Mesendoderm (in vitro differentiated cells): ENCODE measurements at regions not wholly inside any gene's neighbourhood (a gene's known extent, or its start where the extent isn't known, plus 50 kb on each side); places are given as distances from the start of the nearest gene placed in this dataset.
A peak's percentile ranks its signal among the peaks of the same experiment; 100 is the strongest.

ENCODE experiments used
- DNase-seq: peaks from one replicate; pipeline ENCODE4 v3.0.0; 2013
- H2AK5ac ChIP-seq: 2 replicates; pipeline ENCODE4 v1.6.1; 2013; ENCODE audit warnings: low read length, inconsistent platforms
- H2BK120ac ChIP-seq: 2 replicates; pipeline ENCODE4 v1.6.1; 2013; ENCODE audit warnings: low read depth, mild to moderate bottlenecking, low read length, moderate library complexity, mixed read lengths
- H2BK15ac ChIP-seq: replicated peaks from 2 replicates; pipeline ENCODE4 v1.6.1; 2013; ENCODE audit warnings: low read depth, mild to moderate bottlenecking, moderate library complexity
- H2BK5ac ChIP-seq: 2 replicates; pipeline ENCODE4 v1.6.1; 2013; ENCODE audit warnings: low read length, inconsistent platforms
- H3K18ac ChIP-seq: 2 replicates; pipeline ENCODE4 v1.6.1; 2013; ENCODE audit warnings: mild to moderate bottlenecking, low read length, mixed read lengths
- H3K23ac ChIP-seq: one replicate; pipeline ENCODE4 v1.6.1; 2013; ENCODE audit warnings: low read length
- H3K27ac ChIP-seq: 2 replicates; pipeline ENCODE4 v1.5.1; 2013; ENCODE audit warnings: low read depth, mild to moderate bottlenecking, inconsistent platforms, low read length, moderate library complexity
- H3K27me3 ChIP-seq: 2 replicates; pipeline ENCODE4 v1.6.1; 2013; ENCODE audit warnings: low read length, control low read depth, mild to moderate bottlenecking, inconsistent platforms; ENCODE audit not compliant: insufficient read depth, poor library complexity
- H3K36me3 ChIP-seq: 2 replicates; pipeline ENCODE4 v1.6.1; 2013; ENCODE audit warnings: low read length, inconsistent platforms; ENCODE audit not compliant: control insufficient read depth, insufficient read depth
- H3K4ac ChIP-seq: one replicate; pipeline ENCODE4 v1.6.1; 2013; ENCODE audit warnings: low read depth, mild to moderate bottlenecking, low read length, moderate library complexity
- H3K4me1 ChIP-seq: 2 replicates; pipeline ENCODE4 v1.6.1; 2013; ENCODE audit warnings: low read depth, low read length, inconsistent platforms; ENCODE audit not compliant: control insufficient read depth
- H3K4me2 ChIP-seq: 2 replicates; pipeline ENCODE4 v1.6.1; 2013; ENCODE audit warnings: low read length
- H3K4me3 ChIP-seq: 2 replicates; pipeline ENCODE4 v1.5.1; 2013; ENCODE audit warnings: mild to moderate bottlenecking, low read length
- H3K56ac ChIP-seq: one replicate; pipeline ENCODE4 v1.6.1; 2013; ENCODE audit warnings: low read length
- H3K79me1 ChIP-seq: 2 replicates; pipeline ENCODE4 v1.6.1; 2013; ENCODE audit warnings: low read length, inconsistent platforms
- H3K79me2 ChIP-seq: 2 replicates; pipeline ENCODE4 v1.6.1; 2013; ENCODE audit warnings: mild to moderate bottlenecking, low read length; ENCODE audit not compliant: control insufficient read depth, insufficient read depth
- H3K9ac ChIP-seq: 2 replicates; pipeline ENCODE4 v1.6.1; 2013; ENCODE audit warnings: low read length, inconsistent platforms
- H4K5ac ChIP-seq: one replicate; pipeline ENCODE4 v1.6.1; 2013; ENCODE audit warnings: low read length
- H4K8ac ChIP-seq: one replicate; pipeline ENCODE4 v1.6.1; 2013; ENCODE audit warnings: low read depth, mild to moderate bottlenecking, control low read depth, low read length, moderate library complexity
- WGBS: extraction: QIAGEN DNeasy Blood & Tissue Kit; methylation state at CpG from one replicate; pipeline ENCODE4 v1.1.7; 2013; ENCODE audit warnings: low lambda C conversion rate, missing lambda C conversion rate; ENCODE audit not compliant: insufficient coverage; ENCODE audit errors: extremely low coverage; 5-methylcytosine and 5-hydroxymethylcytosine counted together

DNA sequence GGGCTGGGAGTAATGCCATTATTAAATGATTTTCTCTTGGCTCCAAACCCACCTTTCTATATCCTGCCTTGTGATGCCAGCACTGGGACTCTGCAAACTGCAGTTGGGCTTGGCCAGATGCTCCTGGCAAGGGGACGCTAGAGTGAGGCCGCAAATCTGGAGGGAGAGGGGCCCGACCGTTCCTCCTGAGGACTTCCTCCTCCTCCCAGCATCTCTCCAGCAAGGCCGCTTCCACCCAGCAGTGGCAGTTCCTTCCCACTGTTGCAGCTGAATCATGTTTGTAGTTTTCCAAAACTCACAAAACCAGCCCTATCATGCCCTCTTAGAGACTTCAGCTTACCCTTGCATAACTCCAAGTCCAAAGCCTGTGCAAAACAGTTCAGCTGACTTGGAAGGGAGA is 244.4 kb downstream of the FOXA2 start:
- Histone ChIP-seq H3K56ac (no peak overlapping the region), H3K4me2 (no peak overlapping the region), H3K4ac (no peak overlapping the region), H4K8ac (no peak overlapping the region), H3K4me3 (no peak overlapping the region), H3K79me1 (no peaks in the 10 kb centered on the region), H2BK120ac (no peak overlapping the region), H3K27ac (no peak overlapping the region), H3K23ac (no peak overlapping the region), H4K5ac (no peak overlapping the region), H2BK15ac (no peak overlapping the region), H3K9ac (no peak overlapping the region), H3K79me2 (no peaks in the 10 kb centered on the region), H2AK5ac (no peak overlapping the region), H3K18ac (no peak overlapping the region), H3K36me3 (no peaks in the 10 kb centered on the region), H3K4me1 (no peaks in the 10 kb centered on the region), H3K27me3 (no peaks in the 10 kb centered on the region), H2BK5ac (no peak overlapping the region)
- no peak for DNase-seq
- WGBS, result no CpG with 5 or more reads among the region's 5 CpGs

DNA sequence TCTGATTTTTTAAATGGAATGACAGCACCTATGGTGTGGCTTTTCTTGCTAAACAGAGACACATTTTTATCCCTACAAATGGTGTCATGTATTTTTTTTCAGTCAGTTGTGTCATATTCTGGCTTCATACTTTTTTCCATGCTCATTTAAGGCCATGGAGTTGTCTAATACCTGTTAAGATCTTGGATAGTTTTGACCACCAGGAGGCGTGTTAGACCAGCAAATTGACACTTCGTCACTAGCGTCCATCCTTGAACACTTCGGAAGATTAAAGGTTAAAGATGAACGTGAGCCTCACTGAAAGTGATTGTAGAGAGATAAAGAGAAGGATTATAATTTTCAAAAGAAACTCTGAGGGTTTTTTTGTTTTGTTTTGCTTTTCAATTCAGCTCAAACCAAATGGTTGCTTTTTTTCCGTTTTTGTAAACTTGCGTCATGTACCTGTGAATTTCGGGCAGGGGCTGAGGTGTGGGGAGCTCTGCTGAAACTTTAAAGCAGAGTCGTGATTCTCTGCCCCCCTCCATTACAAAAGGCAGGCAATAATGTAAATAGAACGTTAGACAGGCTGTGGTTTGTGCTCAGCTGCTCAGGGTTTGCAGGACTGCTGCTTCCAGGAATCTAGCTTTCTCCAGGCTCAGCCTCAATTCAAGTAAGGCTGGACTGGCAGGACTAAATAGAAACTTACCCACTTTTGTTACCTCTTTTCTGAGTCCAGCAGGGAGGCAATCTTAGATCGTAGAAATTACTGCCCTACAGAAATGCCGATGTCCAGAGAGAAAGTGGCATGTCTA is 245.1 kb downstream of the FOXA2 start:
- no peaks in the 10 kb centered on the region for H3K79me2 ChIP-seq
- H3K4me3 ChIP-seq, result no peak overlapping the region
- H3K27ac ChIP-seq, result no peak overlapping the region
- H3K4me1 ChIP-seq, result no peaks in the 10 kb centered on the region
- no peak overlapping the region for H2AK5ac ChIP-seq
- H2BK5ac ChIP-seq, result no peak overlapping the region
- H3K79me1 ChIP-seq, result no peaks in the 10 kb centered on the region
- no CpG with 5 or more reads among the region's 12 CpGs for WGBS
- no peak overlapping the region for H4K8ac ChIP-seq
- H3K4me2 ChIP-seq, result no peak overlapping the region
- DNase-seq, result peak; percentile 68
- no peak overlapping the region for H3K23ac ChIP-seq
- no peaks in the 10 kb centered on the region for H3K27me3 ChIP-seq
- no peak overlapping the region for H3K18ac ChIP-seq
- no peak overlapping the region for H3K4ac ChIP-seq
- H3K9ac ChIP-seq, result no peak overlapping the region
- no peak overlapping the region for H2BK15ac ChIP-seq
- H2BK120ac ChIP-seq, result no peak overlapping the region
- H3K36me3 ChIP-seq, result no peaks in the 10 kb centered on the region
- no peak overlapping the region for H3K56ac ChIP-seq
- H4K5ac ChIP-seq, result no peak overlapping the region

DNA sequence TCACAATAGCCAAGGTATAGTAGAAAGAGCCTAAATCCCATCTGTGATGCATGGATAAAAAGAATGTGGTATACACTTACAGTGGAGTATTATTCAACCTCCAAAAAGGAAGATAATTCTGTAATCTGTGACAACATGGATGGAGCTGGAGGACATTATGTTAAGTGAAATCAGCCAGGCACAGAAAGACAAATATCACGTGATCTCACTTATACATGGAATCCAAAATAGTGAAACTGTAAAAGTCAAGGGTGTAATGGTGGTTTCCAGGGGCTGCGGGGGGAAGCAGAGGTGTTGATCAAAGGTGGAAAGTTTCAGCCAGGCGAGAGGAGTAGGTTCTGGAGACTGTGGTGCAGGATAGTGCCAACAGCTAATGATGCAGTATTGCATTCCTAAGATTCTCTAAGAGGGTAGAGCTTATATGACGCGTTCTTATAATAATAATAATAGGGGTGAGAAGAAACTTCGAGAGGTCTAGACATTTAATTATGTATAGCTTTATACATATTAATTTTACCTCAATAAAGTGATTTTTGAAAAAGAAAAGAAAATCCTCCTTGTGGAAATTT is 246.1 kb downstream of the FOXA2 start:
- Histone ChIP-seq H2BK120ac (no peak overlapping the region), H3K23ac (no peak overlapping the region), H3K4ac (no peak overlapping the region), H3K79me1 (no peaks in the 10 kb centered on the region), H2AK5ac (no peak overlapping the region), H3K79me2 (no peaks in the 10 kb centered on the region), H3K4me2 (no peak overlapping the region), H3K36me3 (no peaks in the 10 kb centered on the region), H4K5ac (no peak overlapping the region), H3K18ac (no peak overlapping the region), H3K27me3 (no peaks in the 10 kb centered on the region), H3K4me1 (no peaks in the 10 kb centered on the region), H2BK5ac (no peak overlapping the region), H2BK15ac (no peak overlapping the region), H3K27ac (no peak overlapping the region), H4K8ac (no peak overlapping the region), H3K9ac (no peak overlapping the region), H3K4me3 (no peak overlapping the region), H3K56ac (no peak overlapping the region)
- WGBS, result no CpG with 5 or more reads among the region's 6 CpGs
- DNase-seq, result no peak

DNA sequence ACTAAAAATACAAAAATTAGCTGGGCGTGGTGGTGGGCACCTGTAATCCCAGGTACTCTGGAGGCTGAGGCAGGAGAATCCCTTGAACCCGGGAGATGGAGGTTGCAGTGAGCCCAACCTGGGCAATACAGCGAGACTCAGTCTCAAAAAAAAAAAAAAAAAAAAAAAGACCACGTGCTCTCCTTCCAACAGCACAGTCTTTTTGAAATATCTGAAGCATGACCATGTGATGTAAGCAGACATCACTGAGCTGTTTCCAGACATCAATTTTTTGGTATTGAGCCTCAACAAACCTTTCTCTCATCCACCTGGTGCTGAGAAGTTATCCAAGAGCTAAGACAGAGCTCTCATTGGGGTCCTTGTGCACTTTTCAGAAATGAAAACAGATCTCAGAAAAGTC is 249.2 kb downstream of the FOXA2 start:
- Histone ChIP-seq H3K23ac (no peak overlapping the region), H3K27ac (no peak overlapping the region), H3K4ac (no peak overlapping the region), H3K79me1 (no peaks in the 10 kb centered on the region), H3K4me1 (no peaks in the 10 kb centered on the region), H3K18ac (no peak overlapping the region), H3K27me3 (no peaks in the 10 kb centered on the region), H3K56ac (no peak overlapping the region), H3K36me3 (no peaks in the 10 kb centered on the region), H2BK5ac (no peak overlapping the region), H4K5ac (no peak overlapping the region), H2BK15ac (no peak overlapping the region), H4K8ac (no peak overlapping the region), H3K79me2 (no peaks in the 10 kb centered on the region), H3K9ac (no peak overlapping the region), H3K4me3 (no peak overlapping the region), H2BK120ac (no peak overlapping the region), H2AK5ac (no peak overlapping the region), H3K4me2 (no peak overlapping the region)
- no peak for DNase-seq
- WGBS, result no CpG with 5 or more reads among the region's 4 CpGs

DNA sequence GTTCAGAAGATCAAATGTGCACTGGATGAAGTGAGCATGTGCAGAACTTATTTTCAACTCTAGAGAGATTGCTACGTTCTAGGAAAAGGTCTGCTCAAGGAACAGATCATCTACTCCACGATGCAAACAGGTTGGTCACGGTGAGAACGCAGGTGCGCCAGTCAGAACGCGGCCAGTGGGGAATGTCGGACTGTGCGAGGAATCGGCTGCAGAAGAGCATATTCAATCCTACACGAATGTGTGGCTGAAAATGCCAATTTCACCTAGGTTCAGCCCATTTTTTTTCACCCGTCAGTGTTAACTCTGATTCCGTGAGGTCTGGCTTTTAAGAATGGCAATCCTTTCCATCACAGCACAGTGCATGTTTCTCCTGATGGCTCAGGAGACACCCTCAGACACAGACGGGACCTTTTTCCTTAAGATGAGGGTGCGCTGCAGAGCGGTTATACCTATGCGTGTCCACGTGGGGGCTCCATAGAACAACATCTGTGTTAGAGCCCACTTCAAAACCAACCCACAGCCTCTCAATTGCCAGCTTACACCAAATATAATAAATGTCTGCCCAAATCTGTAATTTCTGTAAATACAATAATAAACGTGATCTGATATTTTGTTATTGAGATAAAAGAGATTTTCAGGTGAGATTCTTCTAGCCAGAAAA is 250.4 kb downstream of the FOXA2 start:
- Histone ChIP-seq H4K8ac (no peak overlapping the region), H3K4me1 (no peaks in the 10 kb centered on the region), H3K4ac (no peak overlapping the region), H4K5ac (no peak overlapping the region), H2BK15ac (no peak overlapping the region), H2BK120ac (no peak overlapping the region), H3K36me3 (no peaks in the 10 kb centered on the region), H3K79me2 (no peaks in the 10 kb centered on the region), H2AK5ac (no peak overlapping the region), H3K27me3 (no peaks in the 10 kb centered on the region), H3K79me1 (no peaks in the 10 kb centered on the region), H3K9ac (no peak overlapping the region), H3K4me3 (no peak overlapping the region), H3K18ac (no peak overlapping the region), H3K27ac (no peak overlapping the region), H3K56ac (no peak overlapping the region), H3K23ac (no peak overlapping the region), H3K4me2 (no peak overlapping the region), H2BK5ac (no peak overlapping the region)
- WGBS, result no CpG with 5 or more reads among the region's 19 CpGs
- peak; percentile 62 for DNase-seq
